ENCODE measurements at regions not wholly inside any gene's neighbourhood (a gene's known extent, or its start where the extent isn't known, plus 50 kb on each side); places are given as distances from the start of the nearest gene placed in this dataset.

- no peak for DNase-seq (ENCODE audit: low read depth in 1 of 2, low spot score in 1 of 2)
- H3K27me3 ChIP-seq (ENCODE audit: insufficient read depth, poor library complexity, severe bottlenecking), result no peaks in the 10 kb centered on the region
- no peak overlapping the region for H3K27ac ChIP-seq (replicated peaks)
- H3K4me3 ChIP-seq (replicated peaks; ENCODE audit: insufficient read depth, low read length), result no peak overlapping the region
- TF ChIP-seq GABPA (IDR thresholded peaks at IDR 0.05; ENCODE audit: low read depth) (no peak), REST (IDR thresholded peaks at IDR 0.05; ENCODE audit: insufficient replicate concordance, low read depth) (no peak), SPI1 (IDR thresholded peaks at IDR 0.05; ENCODE audit: borderline replicate concordance, low read depth) (no peak), POLR2AphosphoS5 (IDR thresholded peaks at IDR 0.05; ENCODE audit: low read depth) (no peak), CTCF (IDR thresholded peaks at IDR 0.05; ENCODE audit: insufficient read depth, low read length) (no peak)
These were observed 380.3 kb downstream of the TBL1XR1 start for GRCh38 chr3:176816937-176817336.

- no peak overlapping the region for H3K4me3 ChIP-seq (replicated peaks; ENCODE audit: insufficient read depth, low read length)
- DNase-seq (ENCODE audit: low read depth in 1 of 2, low spot score in 1 of 2), result peak in 1 of 2 experiments; percentile 42
- no peak for TF ChIP-seq POLR2AphosphoS5 (IDR thresholded peaks at IDR 0.05; ENCODE audit: low read depth)
- peak; percentile 50 for TF ChIP-seq CTCF (IDR thresholded peaks at IDR 0.05; ENCODE audit: insufficient read depth, low read length)
- TF ChIP-seq SPI1 (IDR thresholded peaks at IDR 0.05; ENCODE audit: borderline replicate concordance, low read depth), result no peak
- no peak for TF ChIP-seq REST (IDR thresholded peaks at IDR 0.05; ENCODE audit: insufficient replicate concordance, low read depth)
- TF ChIP-seq GABPA (IDR thresholded peaks at IDR 0.05; ENCODE audit: low read depth), result no peak
- H3K27me3 ChIP-seq (ENCODE audit: insufficient read depth, poor library complexity, severe bottlenecking), result no peaks in the 10 kb centered on the region
- H3K27ac ChIP-seq (replicated peaks), result no peak overlapping the region
These were observed 383.0 kb downstream of the TBL1XR1 start for GRCh38 chr3:176814285-176814684.

GRCh38 chr3:176807938-176808337 lies 389.3 kb downstream of the TBL1XR1 start:
- Histone ChIP-seq H3K4me3 (replicated peaks; ENCODE audit: insufficient read depth, low read length) (no peak overlapping the region), H3K27ac (replicated peaks) (no peak overlapping the region), H3K27me3 (ENCODE audit: insufficient read depth, poor library complexity, severe bottlenecking) (no peaks in the 10 kb centered on the region)
- DNase-seq (ENCODE audit: low read depth in 1 of 2, low spot score in 1 of 2), result no peak
- TF ChIP-seq REST (IDR thresholded peaks at IDR 0.05; ENCODE audit: insufficient replicate concordance, low read depth), result no peak
- TF ChIP-seq SPI1 (IDR thresholded peaks at IDR 0.05; ENCODE audit: borderline replicate concordance, low read depth), result no peak
- TF ChIP-seq POLR2AphosphoS5 (IDR thresholded peaks at IDR 0.05; ENCODE audit: low read depth), result no peak
- TF ChIP-seq CTCF (IDR thresholded peaks at IDR 0.05; ENCODE audit: insufficient read depth, low read length), result no peak
- TF ChIP-seq GABPA (IDR thresholded peaks at IDR 0.05; ENCODE audit: low read depth), result no peak
